GM23338 (cell line): ENCODE measurements at regions not wholly inside any gene's neighbourhood (a gene's known extent, or its start where the extent isn't known, plus 50 kb on each side); places are given as distances from the start of the nearest gene placed in this dataset.
"Not testable (repeated sequence)": the region's sequence is repeated elsewhere in the genome, so short reads cannot be mapped to it uniquely, and the experiment has no call there.

Experiments used
- ATAC-seq: fragments of 200-7000 bp; cut with Tn5 transposase; 3 replicates; pipeline ENCODE4 v1.9.1; 2020
- DNase-seq: peaks from one replicate; pipeline ENCODE4 v3.0.0-alpha.2; 2015; ENCODE audit warnings: low spot score
- H2AFZ ChIP-seq: fragments of 200-600 bp; sonication (generic); 2 replicates; pipeline ENCODE4 v1.8.0; 2016; ENCODE audit warnings: antibody characterized with exemption, mild to moderate bottlenecking, moderate library complexity
- H3F3A ChIP-seq: fragments of 200-600 bp; sonication (generic); replicated peaks from 2 replicates; pipeline ENCODE4 v1.8.0; 2017; ENCODE audit warnings: antibody characterized with exemption, mixed run types, low read depth
- H3K27ac ChIP-seq: fragments of 200-600 bp; sonication (generic); 2 replicates; pipeline ENCODE4 v1.6.1; 2016; ENCODE audit warnings: low read depth
- H3K27me3 ChIP-seq: fragments of 200-600 bp; sonication (generic); 2 replicates; pipeline ENCODE4 v1.8.0; 2016; ENCODE audit warnings: mild to moderate bottlenecking, mixed run types, moderate library complexity; ENCODE audit not compliant: insufficient read depth
- H3K36me3 ChIP-seq: fragments of 200-600 bp; sonication (generic); 2 replicates; pipeline ENCODE4 v1.8.0; 2016; ENCODE audit warnings: mild to moderate bottlenecking; ENCODE audit not compliant: insufficient read depth
- H3K4me1 ChIP-seq: fragments of 200-600 bp; sonication (generic); 2 replicates; pipeline ENCODE4 v1.8.0; 2016; ENCODE audit warnings: mild to moderate bottlenecking, moderate library complexity; ENCODE audit not compliant: insufficient read depth
- H3K4me2 ChIP-seq: fragments of 200-600 bp; sonication (generic); 2 replicates; pipeline ENCODE4 v1.7.1; 2017; ENCODE audit warnings: mixed run types
- H3K4me3 ChIP-seq: fragments of 200-600 bp; sonication (generic); 2 replicates; pipeline ENCODE4 v1.6.1; 2016; ENCODE audit warnings: mixed run types
- H3K79me2 ChIP-seq: fragments of 200-600 bp; sonication (generic); replicated peaks from 2 replicates; pipeline ENCODE4 v1.8.0; 2017; ENCODE audit warnings: mild to moderate bottlenecking; ENCODE audit not compliant: insufficient read depth
- H3K9me2 ChIP-seq: fragments of 200-600 bp; sonication (generic); 2 replicates; pipeline ENCODE4 v1.8.0; 2017; ENCODE audit not compliant: insufficient read depth
- H4K20me1 ChIP-seq: fragments of 200-600 bp; sonication (generic); replicated peaks from 2 replicates; pipeline ENCODE4 v1.8.0; 2017; ENCODE audit warnings: mild to moderate bottlenecking; ENCODE audit not compliant: insufficient read depth
- H3K27ac Mint-ChIP-seq: 2 replicates; pipeline ENCODE4 v1.8.0; 2020; ENCODE audit warnings: inconsistent platforms, mild to moderate bottlenecking, moderate library complexity, mixed read lengths
- H3K27me3 Mint-ChIP-seq: 3 replicates; pipeline ENCODE4 v1.8.0; 2022; ENCODE audit warnings: low read depth, mild to moderate bottlenecking, moderate library complexity, mixed read lengths, inconsistent platforms; ENCODE audit not compliant: insufficient read depth, poor library complexity
- H3K36me3 Mint-ChIP-seq: 3 replicates; pipeline ENCODE4 v1.8.0; 2021; ENCODE audit warnings: low read depth, mild to moderate bottlenecking, inconsistent platforms, moderate library complexity, mixed read lengths
- H3K4me1 Mint-ChIP-seq: 3 replicates; pipeline ENCODE4 v1.8.0; 2020; ENCODE audit warnings: mild to moderate bottlenecking, inconsistent platforms, mixed read lengths
- H3K4me3 Mint-ChIP-seq: 3 replicates; pipeline ENCODE4 v1.8.0; 2021; ENCODE audit warnings: moderate library complexity, mild to moderate bottlenecking, inconsistent platforms, mixed read lengths
- H3K9me3 Mint-ChIP-seq: 3 replicates; pipeline ENCODE4 v1.8.0; 2020; ENCODE audit warnings: moderate library complexity, mild to moderate bottlenecking, inconsistent platforms, mixed read lengths
- CREB1 ChIP-seq: fragments of 250-450 bp; sonication (Bioruptor Pico); IDR thresholded peaks from 2 replicates; pipeline ENCODE4 v1.5.0; 2020; ENCODE audit warnings: low read depth, mild to moderate bottlenecking, moderate library complexity
- CTCF ChIP-seq, 2 experiments: fragments of 200-600 bp in 1 of 2; sonication (generic) in 1 of 2; conservative IDR thresholded peaks; 2 replicates each; pipeline versions ENCODE4 v1.5.1 to v1.6.1; 2016 to 2017; ENCODE audit warnings: antibody characterized with exemption in 2 of 2, low read depth in 2 of 2, mild to moderate bottlenecking in 2 of 2, moderate library complexity in 1 of 2
- EZH2 ChIP-seq: fragments of 200-600 bp; sonication (generic); IDR thresholded peaks from one replicate; pipeline ENCODE4 v1.8.0; 2017; ENCODE audit warnings: antibody characterized with exemption, mild to moderate bottlenecking, low read depth; ENCODE audit not compliant: unreplicated experiment
- EZH2phosphoT487 ChIP-seq: fragments of 200-600 bp; sonication (generic); IDR thresholded peaks from one replicate; pipeline ENCODE4 v1.8.1; 2018; ENCODE audit warnings: antibody characterized with exemption; ENCODE audit not compliant: unreplicated experiment
- NANOG ChIP-seq: IDR thresholded peaks from 2 replicates; pipeline ENCODE4 v1.6.1; 2016; ENCODE audit warnings: antibody characterized with exemption, borderline replicate concordance
- POLR2AphosphoS5 ChIP-seq: IDR thresholded peaks from 2 replicates; pipeline ENCODE4 v1.6.1; 2016; ENCODE audit warnings: antibody characterized with exemption, low read depth
- STAT1 ChIP-seq: IDR thresholded peaks from one replicate; pipeline ENCODE4 v1.6.1; 2016; ENCODE audit warnings: antibody characterized with exemption; ENCODE audit not compliant: unreplicated experiment
- ZNF114 ChIP-seq: fragments of 250-450 bp; sonication (Bioruptor Pico); IDR thresholded peaks from 2 replicates; pipeline ENCODE4 v1.5.0; 2020; ENCODE audit warnings: mild to moderate bottlenecking, moderate library complexity
- ZNF462 ChIP-seq: fragments of 250-450 bp; sonication (Bioruptor Pico); IDR thresholded peaks from 2 replicates; pipeline ENCODE4 v1.5.0; 2020; ENCODE audit warnings: mild to moderate bottlenecking, moderate library complexity

DNA sequence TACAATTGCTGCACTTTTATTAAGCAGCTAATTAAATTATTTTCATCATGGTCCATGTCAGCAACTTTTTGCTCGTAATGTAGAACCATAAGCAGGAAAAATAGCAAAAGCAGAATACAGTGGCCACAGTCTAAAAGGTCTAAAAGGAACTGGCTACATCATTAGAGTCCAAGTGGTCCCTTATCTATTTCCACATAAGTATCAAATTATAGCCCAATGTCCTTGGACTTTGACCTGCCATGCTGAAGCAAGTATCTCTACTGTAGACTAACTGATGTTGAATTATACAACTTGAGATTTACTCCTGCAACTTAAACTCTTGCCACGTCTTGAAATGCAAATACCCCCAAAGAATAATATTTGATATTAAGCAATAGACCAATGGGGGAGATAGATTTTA, 68.8 kb downstream of the OXGR1 start:
- Histone ChIP-seq H3K4me2 (no peak overlapping the region), H3K4me1 (no peaks in the 10 kb centered on the region), H2AFZ (no peak overlapping the region), H3K27ac (no peak overlapping the region), H3K79me2 (no peaks in the 10 kb centered on the region), H3K27me3 (no peaks in the 10 kb centered on the region), H3K9me2 (peaks cover 15% of the 10 kb centered on the region; the same call in 1 of the 2 replicates), H3F3A (no peaks in the 10 kb centered on the region), H4K20me1 (no peaks in the 10 kb centered on the region), H3K36me3 (no peaks in the 10 kb centered on the region), H3K4me3 (no peak overlapping the region)
- Mint-ChIP-seq H3K27ac (no peak overlapping the region), H3K4me3 (no peak overlapping the region), H3K4me1 (no peaks in the 10 kb centered on the region), H3K9me3 (no peaks in the 10 kb centered on the region; the same call in 2 of the 3 replicates), H3K27me3 (no peaks in the 10 kb centered on the region), H3K36me3 (no peaks in the 10 kb centered on the region)
- DNase-seq (no peak), ATAC-seq (no peak)
- no peak for TF ChIP-seq NANOG
- no peak for TF ChIP-seq EZH2
- no peak for TF ChIP-seq STAT1
- TF ChIP-seq ZNF114 (CRISPR knock-in tag): no peak
- TF ChIP-seq EZH2phosphoT487: no peak
- TF ChIP-seq POLR2AphosphoS5: no peak

GRCh38 chr13:96918861-96919631, 75.2 kb downstream of the OXGR1 start:
- peak overlapping the region; percentile 87; the same call in 1 of the 2 replicates for H2AFZ ChIP-seq
- H3K36me3 ChIP-seq, H3K4me1 Mint-ChIP-seq, H3K4me3 Mint-ChIP-seq, H3K79me2 ChIP-seq, H3K4me2 ChIP-seq, H3K27me3 ChIP-seq, H3K27ac ChIP-seq, H3K27ac Mint-ChIP-seq, DNase-seq, H4K20me1 ChIP-seq, H3K4me1 ChIP-seq, ATAC-seq, H3K4me3 ChIP-seq, H3K27me3 Mint-ChIP-seq, H3K36me3 Mint-ChIP-seq, H3F3A ChIP-seq, H3K9me3 Mint-ChIP-seq: not testable (repeated sequence)
- peaks cover 15% of the 10 kb centered on the region; the same call in 1 of the 2 replicates for H3K9me2 ChIP-seq
- peak in 1 of 2 experiments; percentile 17; a peak in 1 of 4 replicates for TF ChIP-seq CTCF (conservative IDR thresholded peaks at IDR 0.05; ENCODE audit: low read depth in 2 of 2)

- H3K27ac ChIP-seq: no peak overlapping the region
- Mint-ChIP-seq H3K4me3 (no peak overlapping the region), H3K27ac (peak overlapping the region; percentile 15; the same call in 1 of the 2 replicates), H3K27me3 (peaks cover 2% of the 10 kb centered on the region), H3K9me3 (no peaks in the 10 kb centered on the region), H3K36me3 (no peaks in the 10 kb centered on the region), H3K4me1 (peaks cover 27% of the 10 kb centered on the region)
- H2AFZ ChIP-seq: peak overlapping the region; percentile 65
- no peaks in the 10 kb centered on the region for H3K27me3 ChIP-seq
- TF ChIP-seq ZNF462 (CRISPR knock-in tag) (0 out of 2 replicates have a peak, but pooled peaks have one; percentile 21), NANOG (no peak), ZNF114 (CRISPR knock-in tag) (no peak), CREB1 (CRISPR knock-in tag) (no peak)
- no peak overlapping the region for H3K4me2 ChIP-seq
- peaks cover 7% of the 10 kb centered on the region for H3K4me1 ChIP-seq
- peak; percentile 29 for DNase-seq
- no peak overlapping the region for H3K4me3 ChIP-seq
- no peaks in the 10 kb centered on the region for H3F3A ChIP-seq
- H3K79me2 ChIP-seq: no peaks in the 10 kb centered on the region
- H3K9me2 ChIP-seq: peaks cover 10% of the 10 kb centered on the region; the same call in 1 of the 2 replicates
- peak; percentile 59 for ATAC-seq
- no peaks in the 10 kb centered on the region for H4K20me1 ChIP-seq
- H3K36me3 ChIP-seq: no peaks in the 10 kb centered on the region
Observed at GRCh38 chr13:96904232-96904631, 90.0 kb downstream of the OXGR1 start.
